ENCODE measurements at regions not wholly inside any gene's neighbourhood (a gene's known extent, or its start where the extent isn't known, plus 50 kb on each side); places are given as distances from the start of the nearest gene placed in this dataset.
"Not testable (repeated sequence)": the region's sequence is repeated elsewhere in the genome, so short reads cannot be mapped to it uniquely, and the experiment has no call there.

GRCh38 chr10:4167216-4167615 is 382.2 kb upstream of the KLF6 start:
- DNase-seq (ENCODE audit: low spot score): no peak

GRCh38 chr10:4162571-4163286 is 377.7 kb upstream of the KLF6 start:
- DNase-seq (ENCODE audit: low spot score): no peak

- no peak for DNase-seq (ENCODE audit: low spot score)
These were observed 374.2 kb upstream of the KLF6 start for GRCh38 chr10:4159173-4159572.

- peak; percentile 93 for DNase-seq (ENCODE audit: low spot score)
These were observed 369.2 kb upstream of the KLF6 start for GRCh38 chr10:4154191-4154715.

GRCh38 chr10:4151466-4151865 is 366.5 kb upstream of the KLF6 start:
- DNase-seq (ENCODE audit: low spot score): no peak

- DNase-seq (ENCODE audit: low spot score): no peak
These were observed 365.7 kb upstream of the KLF6 start for GRCh38 chr10:4150676-4151075.

- not testable (repeated sequence) for DNase-seq (ENCODE audit: low spot score)
These were observed 364.5 kb upstream of the KLF6 start for GRCh38 chr10:4149460-4149859.

GRCh38 chr10:4147245-4147644 is 362.2 kb upstream of the KLF6 start:
- no peak for DNase-seq (ENCODE audit: low spot score)

GRCh38 chr10:4144817-4145216 is 359.8 kb upstream of the KLF6 start:
- no peak for DNase-seq (ENCODE audit: low spot score)

GRCh38 chr10:4141471-4141870 is 356.5 kb upstream of the KLF6 start:
- no peak for DNase-seq (ENCODE audit: low spot score)

- no peak for DNase-seq (ENCODE audit: low spot score)
These were observed 353.2 kb upstream of the KLF6 start for GRCh38 chr10:4138146-4138721.

- DNase-seq (ENCODE audit: low spot score): no peak
These were observed 352.3 kb upstream of the KLF6 start for GRCh38 chr10:4137299-4137698.

- DNase-seq (ENCODE audit: low spot score): no peak
These were observed 351.1 kb upstream of the KLF6 start for GRCh38 chr10:4136121-4136520.

GRCh38 chr10:4132216-4132556 is 347.2 kb upstream of the KLF6 start:
- no peak for DNase-seq (ENCODE audit: low spot score)

- DNase-seq (ENCODE audit: low spot score): peak; percentile 91
These were observed 346.6 kb upstream of the KLF6 start for GRCh38 chr10:4131407-4132215.

GRCh38 chr10:4130685-4131084 is 345.7 kb upstream of the KLF6 start:
- no peak for DNase-seq (ENCODE audit: low spot score)

GRCh38 chr10:4129866-4130477 is 345.0 kb upstream of the KLF6 start:
- no peak for DNase-seq (ENCODE audit: low spot score)

GRCh38 chr10:4127518-4128315 is 342.7 kb upstream of the KLF6 start:
- DNase-seq (ENCODE audit: low spot score): peak; percentile 35

- no peak for DNase-seq (ENCODE audit: low spot score)
These were observed 340.8 kb upstream of the KLF6 start for GRCh38 chr10:4125776-4126175.

GRCh38 chr10:4121502-4122380 is 336.7 kb upstream of the KLF6 start:
- no peak for DNase-seq (ENCODE audit: low spot score)

Data from umbilical cord (tissue), 1 donor.